Jurkat, Clone E6-1 (cell line): ENCODE measurements at regions not wholly inside any gene's neighbourhood (a gene's known extent, or its start where the extent isn't known, plus 50 kb on each side); places are given as distances from the start of the nearest gene placed in this dataset.
"Not testable (repeated sequence)": the region's sequence is repeated elsewhere in the genome, so short reads cannot be mapped to it uniquely, and the experiment has no call there.

Experiments used
- DNase-seq: peaks from one replicate; pipeline ENCODE4 v3.0.0-alpha.2; 2011; ENCODE audit warnings: low read depth, low spot score
- H3K4me3 ChIP-seq: 2 replicates; pipeline ENCODE4 v1.5.1; 2011; ENCODE audit warnings: mild to moderate bottlenecking, low read length, control low read depth, moderate library complexity

DNA sequence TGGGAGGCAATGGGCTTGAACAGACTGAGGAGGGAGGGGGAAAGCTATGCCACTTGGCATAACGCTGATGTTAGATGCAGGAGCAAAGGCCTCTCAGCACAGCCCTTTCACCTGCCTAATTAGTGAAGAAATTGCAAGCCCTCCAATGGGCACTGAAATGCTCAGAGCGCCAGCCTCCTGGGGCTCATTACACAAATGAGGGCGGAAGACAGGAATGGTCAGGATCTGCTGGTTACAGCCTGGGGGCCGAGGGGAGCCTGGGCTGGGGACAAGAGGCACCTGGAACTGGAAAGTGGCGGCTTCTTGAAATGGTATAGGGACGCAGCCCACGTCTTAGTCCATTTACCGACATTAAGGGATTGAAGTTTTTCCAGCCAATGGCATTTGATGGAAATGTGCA, 50.2 kb upstream of the PLET1 start:
- DNase-seq, result no peak
- no peak overlapping the region for H3K4me3 ChIP-seq

DNA sequence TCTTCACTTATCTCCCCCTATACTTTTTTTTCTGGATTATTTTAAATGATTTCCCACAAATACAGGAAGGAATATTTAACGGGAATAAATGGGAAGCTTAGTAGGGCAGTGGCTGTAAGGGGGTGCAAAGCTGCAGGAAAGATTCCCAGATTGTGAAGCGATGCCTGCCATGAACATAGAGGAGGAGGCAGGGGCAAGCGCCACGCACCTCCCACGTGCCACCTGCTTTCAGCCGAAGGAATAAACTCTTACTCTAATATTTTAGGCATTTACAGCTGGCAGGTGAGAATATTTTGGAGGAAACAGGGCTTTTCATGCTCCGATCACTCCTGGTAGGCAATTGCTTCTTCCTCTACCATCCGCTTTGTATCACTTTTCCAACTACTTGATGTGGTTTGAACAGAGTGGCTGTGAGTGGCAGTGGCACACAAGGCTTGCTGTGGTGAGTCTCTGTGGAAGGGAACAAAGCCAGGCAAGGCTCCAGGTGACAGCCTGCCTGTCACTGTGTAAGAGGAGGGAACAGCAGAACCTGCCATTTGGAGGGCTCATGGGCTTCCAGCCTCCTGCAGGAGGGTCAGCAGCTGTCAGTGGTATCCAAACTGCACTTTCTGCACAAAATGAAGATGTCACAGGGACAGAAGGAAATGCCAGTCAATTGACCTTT, 54.5 kb upstream of the PLET1 start:
- DNase-seq, result peak; percentile 93
- no peak overlapping the region for H3K4me3 ChIP-seq

DNA sequence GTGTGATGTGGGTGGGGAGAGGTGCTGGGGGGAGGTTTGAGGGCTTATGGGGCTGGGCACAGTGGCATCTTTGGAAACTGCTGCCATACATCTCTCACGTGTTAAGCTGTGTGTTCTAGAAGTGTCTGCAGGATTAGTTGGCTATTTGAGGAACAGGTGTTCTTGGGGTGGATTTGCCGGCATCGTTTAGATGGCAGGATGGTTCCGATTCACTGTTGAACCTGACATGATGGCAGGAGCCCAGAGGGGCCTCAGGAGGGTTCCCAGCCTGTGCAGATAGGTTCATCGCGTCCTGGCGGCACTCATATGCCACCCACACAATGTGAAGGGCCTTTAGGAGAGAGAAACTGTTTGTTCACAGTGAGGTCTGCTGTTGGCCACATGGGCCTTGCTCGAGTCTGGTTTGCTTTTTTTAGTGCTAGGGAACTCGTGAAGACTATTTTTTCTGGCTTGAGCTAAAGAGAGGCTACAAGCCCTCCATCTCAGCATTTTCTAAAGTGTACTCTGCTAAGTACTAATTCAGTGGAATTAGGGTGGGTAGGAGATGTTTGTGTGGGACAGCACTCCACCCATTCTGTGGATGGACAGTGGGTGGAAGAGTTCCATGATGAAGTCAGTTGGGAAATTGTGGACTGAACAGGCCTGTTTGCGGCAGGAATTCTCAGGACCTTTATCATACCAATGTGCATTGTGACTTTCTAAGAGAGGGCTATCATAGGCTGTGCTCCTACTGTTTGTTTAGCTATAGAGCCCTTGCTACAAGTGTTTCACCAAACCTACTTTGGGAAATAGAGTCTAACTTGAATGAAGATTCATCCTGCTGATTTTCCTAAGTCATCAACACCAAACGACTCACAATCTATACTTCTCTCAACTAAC, 55.4 kb upstream of the PLET1 start:
- no peak overlapping the region for H3K4me3 ChIP-seq
- no peak for DNase-seq

DNA sequence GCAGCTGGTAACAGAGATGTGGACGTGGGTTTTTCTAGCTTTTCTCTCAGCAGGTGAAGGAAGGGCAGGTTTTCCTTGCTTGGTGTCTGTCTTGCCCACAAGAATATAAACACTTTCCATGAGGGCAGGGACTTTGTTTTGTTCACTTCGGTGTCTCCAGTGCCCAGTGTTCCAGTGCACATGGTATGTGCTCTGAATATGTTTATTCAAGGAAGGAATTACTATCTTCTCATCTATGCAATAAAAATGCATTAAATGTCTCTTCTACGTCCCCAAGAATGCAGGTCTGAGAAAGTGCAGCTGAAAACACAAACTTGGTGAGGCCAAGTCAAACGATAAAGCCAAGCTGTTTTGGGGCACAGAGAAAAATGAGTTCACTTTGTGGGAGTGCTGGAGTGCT, 56.3 kb upstream of the PLET1 start:
- H3K4me3 ChIP-seq, result no peak overlapping the region
- DNase-seq, result no peak

DNA sequence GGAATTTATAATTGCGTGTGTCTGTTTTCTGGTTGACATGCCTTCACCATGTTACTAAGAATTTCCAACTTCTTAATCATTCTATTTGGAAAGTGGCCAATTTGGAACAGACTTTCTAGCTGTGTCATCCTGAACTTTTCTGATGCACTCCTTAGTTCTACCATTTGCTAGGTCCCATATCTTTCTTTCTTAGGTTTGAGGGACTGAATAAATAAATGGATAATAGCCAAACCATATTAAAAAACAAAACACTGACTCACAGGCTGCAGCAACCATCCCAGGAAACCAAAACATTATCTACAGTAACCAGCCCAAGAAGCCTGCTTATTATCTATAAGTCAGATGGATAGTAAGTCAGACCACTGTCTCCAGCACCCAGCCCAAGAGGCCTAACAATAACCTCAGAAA, 57.5 kb upstream of the PLET1 start:
- H3K4me3 ChIP-seq, result no peak overlapping the region
- DNase-seq, result no peak

DNA sequence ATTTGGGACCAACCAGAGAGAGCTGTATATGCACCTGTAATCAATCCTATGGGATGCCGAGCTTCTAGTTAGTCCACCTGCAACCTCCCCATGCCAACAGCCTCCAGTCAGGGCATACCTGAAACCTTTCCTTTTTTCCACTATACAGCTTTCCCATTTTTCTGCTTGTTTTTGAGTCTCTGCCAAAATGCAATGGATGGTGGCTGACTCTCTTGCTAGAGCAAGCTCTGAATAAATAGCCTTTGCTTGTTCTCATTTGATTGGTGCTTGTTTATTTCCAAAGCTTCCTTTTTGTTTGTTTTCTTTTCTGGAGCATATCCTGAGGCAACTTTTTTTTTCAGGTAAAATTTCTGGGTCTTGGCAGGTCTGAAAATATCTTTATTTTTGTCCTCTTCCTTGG, 58.0 kb upstream of the PLET1 start:
- no peak for DNase-seq
- H3K4me3 ChIP-seq, result no peak overlapping the region

DNA sequence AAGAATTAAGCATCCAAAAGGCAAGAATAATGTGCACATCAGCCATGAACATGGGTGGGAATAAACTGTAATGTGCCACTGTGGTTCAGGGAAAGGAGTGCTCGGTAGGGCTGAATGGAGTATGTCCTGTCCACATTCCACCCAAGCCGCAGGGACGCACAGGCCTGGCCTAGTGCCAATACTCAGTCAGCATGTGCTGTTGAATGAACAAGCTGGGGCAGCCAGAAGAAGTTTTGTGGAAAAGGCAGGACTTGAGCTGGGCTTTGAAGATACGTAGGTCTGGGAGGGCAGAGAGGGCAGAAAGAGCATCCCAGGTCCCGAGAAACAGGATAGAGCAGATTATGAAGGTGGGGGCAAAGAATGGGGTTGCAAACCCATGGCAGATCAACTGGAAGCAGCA, 60.0 kb upstream of the PLET1 start:
- no peak overlapping the region for H3K4me3 ChIP-seq
- no peak for DNase-seq

DNA sequence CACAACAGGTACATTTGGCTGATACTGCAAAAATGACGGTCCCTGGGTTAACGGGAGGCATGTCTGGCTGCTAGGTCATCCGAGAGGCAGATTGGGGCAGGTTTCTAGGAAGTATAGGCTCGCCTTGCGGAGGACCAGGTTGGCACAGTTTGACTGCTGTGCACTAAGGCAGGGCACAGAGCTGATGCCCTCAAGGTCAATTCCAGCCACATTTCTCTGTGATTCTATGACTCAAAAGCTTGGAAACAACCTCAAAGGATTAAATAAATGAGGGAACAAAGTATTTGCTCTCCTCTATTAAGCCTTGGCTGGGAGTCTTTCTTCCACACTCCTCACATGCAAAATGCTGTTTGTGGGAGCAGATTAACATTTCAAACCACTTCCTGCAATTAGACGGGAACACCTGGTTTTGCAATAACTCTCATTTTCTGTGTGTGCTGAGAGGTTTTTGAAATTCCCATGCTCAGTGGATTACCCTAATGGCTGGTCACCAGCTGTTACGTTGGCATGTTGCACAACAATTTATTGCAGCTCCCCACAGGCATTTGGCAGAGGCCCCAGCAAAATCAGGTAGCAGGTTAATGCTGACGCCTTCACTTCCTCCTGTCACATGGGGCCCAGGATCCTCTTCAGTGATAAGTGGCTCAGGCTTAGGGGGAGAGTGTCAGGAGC, 61.0 kb upstream of the PLET1 start:
- H3K4me3 ChIP-seq, result no peak overlapping the region; the same call in 1 of the 2 replicates
- DNase-seq, result peak; percentile 95

DNA sequence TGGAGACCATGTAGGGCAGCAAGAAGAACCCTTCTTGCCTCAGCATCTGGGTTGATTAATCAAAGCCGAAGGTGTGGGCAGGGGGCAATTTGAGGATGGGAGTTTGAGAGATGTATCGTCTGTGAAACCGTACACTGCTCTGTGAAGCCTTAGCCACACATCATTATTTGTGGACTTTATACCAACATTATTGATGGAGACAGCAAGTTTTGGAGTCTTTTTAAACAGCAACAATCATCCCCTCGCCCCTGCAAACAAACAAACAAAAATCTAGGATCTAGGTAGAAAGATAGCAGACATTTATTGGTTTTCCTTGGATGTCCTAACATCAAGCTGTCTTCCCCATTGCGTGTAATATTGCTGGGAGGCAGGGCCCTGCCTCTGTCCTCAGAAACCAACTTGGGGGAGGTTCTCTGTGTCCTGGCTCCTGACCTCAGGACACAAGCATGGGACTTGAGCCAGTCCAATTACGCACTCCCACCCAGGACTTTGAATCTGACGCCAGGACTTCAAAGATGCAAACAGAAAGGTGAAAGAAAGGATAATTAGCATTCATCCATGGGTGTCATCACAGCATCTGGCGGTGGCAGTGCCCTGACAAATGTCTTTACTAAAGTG, 61.6 kb upstream of the PLET1 start:
- DNase-seq, result no peak
- H3K4me3 ChIP-seq, result peak overlapping the region; percentile 12; the same call in 1 of the 2 replicates

DNA sequence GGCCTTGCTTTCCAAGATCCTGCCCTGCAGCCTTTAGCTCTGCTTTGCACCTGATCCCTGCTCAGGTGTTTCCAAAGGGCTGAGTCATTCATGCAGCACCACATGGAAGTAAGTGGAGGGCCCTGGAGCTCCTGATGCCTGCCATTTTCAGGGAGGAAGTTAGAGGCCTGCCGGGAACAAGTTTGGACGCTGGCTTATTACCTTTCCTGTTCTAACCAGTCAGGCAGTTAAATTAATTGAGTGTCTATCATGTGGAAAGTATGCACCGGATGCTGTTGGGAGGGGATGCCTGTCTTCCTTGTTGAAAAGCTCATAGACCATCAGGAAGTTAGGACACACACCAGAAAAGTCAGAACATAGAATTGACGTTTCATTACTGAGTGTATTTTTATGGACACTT, 73.7 kb upstream of the PLET1 start:
- H3K4me3 ChIP-seq, result no peak overlapping the region
- no peak for DNase-seq

DNA sequence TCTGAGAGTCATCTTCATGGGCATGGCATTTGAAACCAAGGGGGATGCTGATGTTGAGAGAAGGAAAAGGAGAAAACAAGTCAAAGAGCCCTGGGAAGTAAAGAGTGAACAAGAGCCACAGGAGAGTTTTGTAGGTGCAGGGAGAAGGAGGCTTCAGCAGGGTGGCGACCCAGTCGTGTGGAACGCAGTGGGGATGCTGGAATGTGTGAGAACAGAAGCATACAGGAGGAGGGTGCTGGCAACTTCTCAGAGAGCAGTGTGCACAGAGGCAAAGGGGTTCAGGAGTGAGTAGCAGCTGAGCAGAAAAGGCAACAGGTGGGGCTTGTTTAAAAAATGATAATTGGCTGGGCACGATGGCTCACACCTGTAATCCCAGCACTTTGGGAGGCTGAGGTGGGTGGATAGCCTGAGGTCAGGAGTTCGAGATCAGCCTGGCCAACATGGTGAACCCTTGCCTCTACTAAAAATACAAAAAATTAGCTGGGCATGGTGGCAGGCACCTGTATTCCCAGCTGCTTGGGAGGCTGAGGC, 75.8 kb upstream of the PLET1 start:
- DNase-seq, result no peak
- no peak overlapping the region for H3K4me3 ChIP-seq

DNA sequence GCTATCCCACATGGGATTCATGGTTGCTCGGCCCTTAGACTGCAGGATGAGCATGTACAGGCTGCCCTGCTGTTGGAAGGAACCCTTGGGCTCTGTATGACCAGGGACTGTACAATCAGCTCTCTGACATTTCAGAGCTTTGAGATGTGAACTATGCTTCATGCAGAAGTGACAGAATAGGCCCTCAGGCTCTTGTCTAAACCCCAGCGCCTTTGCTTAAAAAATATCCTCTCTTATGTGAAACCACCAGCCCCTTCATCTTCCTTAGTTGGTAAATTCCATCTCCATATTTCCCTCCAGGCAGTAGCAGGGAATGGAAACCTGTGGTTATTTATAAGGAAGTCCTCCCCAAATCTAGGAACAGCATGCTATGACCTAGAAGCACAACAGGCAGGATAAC, 78.9 kb upstream of the PLET1 start:
- H3K4me3 ChIP-seq, result no peak overlapping the region
- no peak for DNase-seq

DNA sequence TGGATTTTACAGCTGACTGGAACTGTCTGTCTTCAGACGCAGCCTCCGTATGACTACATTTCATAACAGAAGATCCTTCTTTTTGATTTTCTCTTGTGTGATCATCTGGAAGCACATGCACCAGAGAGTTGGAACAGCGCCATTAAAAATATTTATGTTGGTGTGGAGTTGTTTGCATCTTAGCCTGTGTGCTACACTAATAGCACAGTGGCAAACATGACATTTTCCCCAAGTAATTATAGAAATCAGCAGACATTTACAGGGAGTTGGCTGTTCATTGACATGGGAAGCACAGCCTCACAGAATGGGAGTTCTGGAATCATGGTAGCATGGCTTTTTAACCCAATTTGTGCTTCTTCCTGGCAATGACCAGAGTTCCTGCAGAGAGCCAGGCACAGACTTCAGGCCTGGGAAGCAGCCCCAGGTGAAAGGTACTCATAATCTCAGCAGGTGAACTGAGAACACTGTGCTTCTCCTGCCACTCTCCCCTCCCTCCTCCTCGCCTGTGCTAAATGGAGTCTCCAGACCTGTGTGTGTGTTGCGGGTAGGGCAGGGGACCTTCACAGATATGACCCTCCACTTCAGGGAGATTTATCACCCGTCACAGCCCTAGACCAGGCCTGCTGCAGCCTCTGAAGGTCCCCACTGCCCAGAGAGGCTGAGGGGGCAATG, 82.8 kb upstream of the PLET1 start:
- no peak overlapping the region for H3K4me3 ChIP-seq
- no peak for DNase-seq

DNA sequence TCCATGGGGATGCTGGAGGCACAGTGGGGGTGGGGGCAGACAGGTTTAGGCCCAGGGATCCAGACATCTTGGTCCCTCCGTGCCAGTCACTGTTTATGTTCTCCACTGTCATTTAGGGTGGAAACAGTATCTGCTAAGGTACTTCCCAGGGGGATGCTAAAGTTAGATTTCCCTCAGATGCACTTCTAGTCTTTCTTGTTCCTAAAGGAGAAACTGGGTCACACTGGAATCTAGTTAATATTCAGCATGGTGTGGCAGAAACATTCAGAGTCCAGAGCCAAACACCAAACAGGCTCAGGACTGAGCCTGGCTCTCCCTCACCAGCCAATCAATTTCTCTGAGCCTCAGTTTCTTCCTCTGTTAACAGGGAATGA, 83.4 kb upstream of the PLET1 start:
- H3K4me3 ChIP-seq, result no peak overlapping the region
- no peak for DNase-seq

DNA sequence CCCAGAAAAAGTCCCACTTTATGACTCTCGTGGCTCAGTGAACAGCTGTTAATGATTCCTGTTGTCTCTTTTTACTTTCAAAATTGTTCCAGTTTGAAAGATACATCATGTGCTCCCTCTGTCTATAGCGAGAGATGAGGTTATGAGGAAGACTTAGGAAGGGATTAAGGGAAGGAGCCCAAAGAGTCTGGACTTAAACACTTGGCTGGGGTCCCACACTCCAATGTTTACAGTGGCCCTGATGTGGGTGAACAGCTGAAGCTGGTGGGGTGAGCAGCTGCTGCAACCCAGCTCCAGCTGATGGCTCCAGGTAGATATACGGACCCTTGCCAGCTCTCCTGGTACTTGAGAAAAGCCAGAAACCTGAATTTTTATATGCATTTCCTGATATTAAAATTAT, 84.5 kb upstream of the PLET1 start:
- DNase-seq, result no peak
- no peak overlapping the region for H3K4me3 ChIP-seq

DNA sequence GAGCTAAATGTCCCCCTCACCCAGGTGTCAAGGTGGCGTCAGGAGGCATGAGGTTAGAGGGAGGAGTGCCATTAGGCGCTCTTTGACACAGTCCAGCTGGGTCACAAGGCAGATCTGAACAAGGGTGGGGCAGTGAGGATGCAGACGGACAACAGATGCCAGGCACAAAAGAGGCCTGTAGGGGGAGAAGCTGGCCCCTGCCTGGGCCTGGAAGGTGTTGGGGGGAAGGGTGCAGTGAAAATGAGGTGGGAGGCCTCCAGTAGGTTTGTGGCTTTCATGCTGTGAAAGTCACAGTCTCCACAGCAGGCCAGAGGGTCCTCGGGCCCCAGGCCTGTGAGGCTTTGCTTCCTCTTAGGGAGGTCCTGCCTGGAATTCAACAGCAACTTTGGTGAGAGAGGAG, 85.0 kb upstream of the PLET1 start:
- H3K4me3 ChIP-seq, result no peak overlapping the region
- no peak for DNase-seq

DNA sequence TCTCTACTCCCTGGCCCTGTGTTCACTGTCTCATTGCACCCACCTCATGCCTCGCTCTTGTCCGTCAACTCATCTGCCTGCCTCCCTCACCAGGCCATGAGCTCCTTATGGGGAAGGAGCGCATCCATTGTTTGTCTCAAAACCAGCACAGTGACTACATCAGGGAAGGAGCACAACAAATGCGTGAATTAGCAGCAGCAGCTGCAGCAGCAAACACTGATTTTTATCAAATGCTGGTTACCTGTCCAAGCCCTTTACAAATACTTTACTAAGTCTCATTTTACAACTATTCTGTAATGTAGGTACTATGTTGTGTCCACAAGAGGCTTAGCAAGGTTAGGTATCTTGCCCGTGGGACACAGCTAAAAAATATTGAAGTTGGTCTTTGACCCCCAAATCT, 85.9 kb upstream of the PLET1 start:
- DNase-seq, result no peak
- no peak overlapping the region for H3K4me3 ChIP-seq

DNA sequence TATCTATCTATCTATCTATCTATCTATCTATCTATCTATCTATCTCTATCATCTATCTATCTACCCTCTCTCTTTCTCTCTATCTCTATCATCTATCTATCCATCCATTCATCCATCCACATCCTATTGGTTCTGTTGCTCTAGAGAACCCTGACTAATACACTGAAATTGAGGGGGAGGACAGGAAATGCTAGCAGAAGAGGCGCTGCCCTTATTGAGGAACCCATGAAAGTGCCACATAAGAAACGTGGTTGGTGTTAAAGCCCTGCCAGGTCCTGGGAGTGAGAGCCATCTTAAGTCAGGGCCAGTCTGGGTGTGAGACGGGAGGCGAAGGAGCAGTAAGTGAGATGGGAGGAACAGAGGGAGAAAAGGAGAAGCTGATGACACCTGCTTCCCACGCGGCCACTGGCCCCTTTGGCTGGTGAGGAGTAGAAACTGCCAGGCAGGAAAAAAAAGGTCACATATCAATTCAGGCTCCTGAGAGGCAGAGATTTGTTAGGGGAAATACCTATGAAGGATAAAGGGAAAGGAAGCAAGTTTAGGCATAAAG, 87.9 kb upstream of the PLET1 start:
- DNase-seq, result no peak
- no peak overlapping the region for H3K4me3 ChIP-seq

DNA sequence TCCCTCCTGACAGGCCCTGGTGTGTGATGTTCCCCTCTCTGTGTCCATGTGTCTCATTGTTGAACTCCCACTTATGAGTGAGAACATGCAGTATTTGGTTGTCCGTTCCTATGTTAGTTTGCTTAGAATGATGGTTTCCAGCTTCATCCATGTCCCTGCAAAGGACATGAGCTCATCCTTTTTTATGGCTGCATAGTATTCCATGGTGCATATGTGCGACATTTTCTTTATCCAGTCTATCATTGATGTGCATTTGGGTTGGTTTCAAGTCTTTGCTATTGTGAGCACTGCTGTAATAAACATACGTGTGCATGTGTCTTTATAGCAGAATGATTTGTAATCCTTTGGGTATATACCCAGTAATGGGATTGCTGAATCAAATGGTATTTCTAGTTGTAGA, 90.8 kb upstream of the PLET1 start:
- not testable (repeated sequence) for DNase-seq, H3K4me3 ChIP-seq
